Mesenchymal stem cell (in vitro differentiated cells and primary cell): ENCODE measurements at regions not wholly inside any gene's neighbourhood (a gene's known extent, or its start where the extent isn't known, plus 50 kb on each side); places are given as distances from the start of the nearest gene placed in this dataset.

Source experiments
- DNase-seq: peaks from one replicate; pipeline ENCODE4 v3.0.0-alpha.2; 2013
- H2AFZ ChIP-seq: one replicate; pipeline ENCODE4 v1.6.1; 2013; ENCODE audit warnings: low read depth, mild to moderate bottlenecking, control low read depth, inconsistent platforms, low read length, moderate library complexity
- H2AK5ac ChIP-seq: 2 replicates; pipeline ENCODE4 v1.6.1; 2013; ENCODE audit warnings: low read length, moderate library complexity, mild to moderate bottlenecking, inconsistent platforms; ENCODE audit not compliant: severe bottlenecking
- H2BK120ac ChIP-seq: one replicate; pipeline ENCODE4 v1.6.1; 2013; ENCODE audit warnings: low read depth, mild to moderate bottlenecking, inconsistent platforms, low read length, moderate library complexity
- H2BK12ac ChIP-seq, 2 experiments: one replicate each; pipeline ENCODE4 v1.6.1; 2013; ENCODE audit warnings: inconsistent platforms in 2 of 2, low read length in 2 of 2, mild to moderate bottlenecking in 2 of 2, moderate library complexity in 2 of 2, control low read depth in 1 of 2
- H2BK15ac ChIP-seq: one replicate; pipeline ENCODE4 v1.6.1; 2013; ENCODE audit warnings: mild to moderate bottlenecking, low read depth, inconsistent platforms; ENCODE audit not compliant: poor library complexity, severe bottlenecking
- H2BK5ac ChIP-seq: 2 replicates; pipeline ENCODE4 v1.6.1; 2013; ENCODE audit warnings: low read depth, mild to moderate bottlenecking, low read length, control low read depth, inconsistent platforms; ENCODE audit not compliant: poor library complexity, severe bottlenecking
- H3K14ac ChIP-seq, 2 experiments: one replicate each; pipeline ENCODE4 v1.6.1; 2013; ENCODE audit warnings: inconsistent platforms in 2 of 2, low read length in 2 of 2, control low read depth in 1 of 2, mild to moderate bottlenecking in 1 of 2, moderate library complexity in 1 of 2
- H3K18ac ChIP-seq, 2 experiments: one replicate each; pipeline ENCODE4 v1.6.1; 2013; ENCODE audit warnings: inconsistent platforms in 2 of 2, low read length in 2 of 2, control low read depth in 1 of 2, low read depth in 1 of 2, mild to moderate bottlenecking in 1 of 2
- H3K23ac ChIP-seq, 2 experiments: one replicate each; pipeline ENCODE4 v1.6.1; 2013; ENCODE audit warnings: inconsistent platforms in 2 of 2, low read length in 2 of 2, mild to moderate bottlenecking in 2 of 2, moderate library complexity in 2 of 2, control low read depth in 1 of 2
- H3K27ac ChIP-seq: 2 replicates; pipeline ENCODE4 v1.5.1; 2013; ENCODE audit warnings: mild to moderate bottlenecking, moderate library complexity, low read length, control low read depth, inconsistent platforms; ENCODE audit not compliant: poor library complexity, severe bottlenecking
- H3K27me3 ChIP-seq, 2 experiments: 2 replicates each; pipeline versions ENCODE4 v1.6.1 to v1.7.0; 2013; ENCODE audit warnings: low read length in 2 of 2, mild to moderate bottlenecking in 2 of 2, moderate library complexity in 2 of 2, control low read depth in 1 of 2, inconsistent platforms in 1 of 2; ENCODE audit not compliant: control insufficient read depth in 1 of 2, insufficient read depth in 1 of 2
- H3K36me3 ChIP-seq, 2 experiments: 2 replicates each; pipeline versions ENCODE4 v1.6.1 to v1.7.0; 2013; ENCODE audit warnings: low read length in 2 of 2, control low read depth in 1 of 2, inconsistent platforms in 1 of 2, low read depth in 1 of 2, mild to moderate bottlenecking in 1 of 2; ENCODE audit not compliant: insufficient read depth in 2 of 2, control insufficient read depth in 1 of 2
- H3K4ac ChIP-seq, 2 experiments: one replicate each; pipeline ENCODE4 v1.6.1; 2013; ENCODE audit warnings: inconsistent platforms in 2 of 2, low read length in 2 of 2, mild to moderate bottlenecking in 2 of 2, moderate library complexity in 2 of 2, control low read depth in 1 of 2, low read depth in 1 of 2
- H3K4me1 ChIP-seq: 2 replicates; pipeline ENCODE4 v1.6.1; 2013; ENCODE audit warnings: low read depth, low read length, control low read depth; ENCODE audit not compliant: control insufficient read depth, insufficient read depth
- H3K4me2 ChIP-seq: 2 replicates; pipeline ENCODE4 v1.6.1; 2013; ENCODE audit warnings: low read length, mild to moderate bottlenecking, inconsistent platforms; ENCODE audit not compliant: poor library complexity, severe bottlenecking
- H3K4me3 ChIP-seq, 2 experiments: 2 replicates each; pipeline versions ENCODE4 v1.5.1 to v1.7.0; 2013; ENCODE audit warnings: low read length in 2 of 2, mild to moderate bottlenecking in 2 of 2, control low read depth in 1 of 2, low read depth in 1 of 2; ENCODE audit not compliant: insufficient read depth in 1 of 2
- H3K79me1 ChIP-seq: replicated peaks from 2 replicates; pipeline ENCODE4 v1.6.1; 2013; ENCODE audit warnings: mild to moderate bottlenecking, control low read depth, low read length, inconsistent platforms; ENCODE audit not compliant: poor library complexity, severe bottlenecking
- H3K9ac ChIP-seq: 2 replicates; pipeline ENCODE4 v1.7.0; 2013; ENCODE audit warnings: mild to moderate bottlenecking, low read length, moderate library complexity
- H3K9me3 ChIP-seq: 2 replicates; pipeline ENCODE4 v1.7.0; 2013; ENCODE audit warnings: mild to moderate bottlenecking, low read length; ENCODE audit not compliant: control insufficient read depth
- H4K8ac ChIP-seq: one replicate; pipeline ENCODE4 v1.6.1; 2013; ENCODE audit warnings: inconsistent platforms, mild to moderate bottlenecking, low read length, moderate library complexity
- H4K91ac ChIP-seq: one replicate; pipeline ENCODE4 v1.6.1; 2013; ENCODE audit warnings: mild to moderate bottlenecking, low read length, inconsistent platforms
- WGBS: methylation state at CpG from one replicate; pipeline ENCODE4 v1.1.7; 2013; ENCODE audit warnings: mixed read lengths; 5-methylcytosine and 5-hydroxymethylcytosine counted together

GRCh38 chr21:15515908-15516307, 213.9 kb upstream of the USP25 start:
- no peaks in the 10 kb centered on the region for H3K27me3 ChIP-seq
- no peak overlapping the region for H2BK5ac ChIP-seq
- no CpG with 5 or more reads among the region's 2 CpGs for WGBS
- H3K79me1 ChIP-seq: no peaks in the 10 kb centered on the region
- no peak overlapping the region for H3K4me3 ChIP-seq
- H3K9me3 ChIP-seq: no peaks in the 10 kb centered on the region
- H2AFZ ChIP-seq: no peak overlapping the region
- no peak overlapping the region for H3K4ac ChIP-seq
- no peak overlapping the region for H3K18ac ChIP-seq
- no peak overlapping the region for H3K27ac ChIP-seq
- H3K14ac ChIP-seq: no peak overlapping the region
- H4K91ac ChIP-seq: no peak overlapping the region
- no peak overlapping the region for H2AK5ac ChIP-seq
- H3K4me2 ChIP-seq: no peak overlapping the region
- H3K9ac ChIP-seq: no peak overlapping the region
- no peak overlapping the region for H4K8ac ChIP-seq
- H3K36me3 ChIP-seq: no peaks in the 10 kb centered on the region
- no peak for DNase-seq
- no peak overlapping the region for H2BK15ac ChIP-seq
- H3K23ac ChIP-seq: no peak overlapping the region
- no peaks in the 10 kb centered on the region for H3K4me1 ChIP-seq
- no peak overlapping the region for H2BK120ac ChIP-seq
- H2BK12ac ChIP-seq: no peak overlapping the region

- Histone ChIP-seq H3K4me3 (no peak overlapping the region), H3K4me1 (no peaks in the 10 kb centered on the region), H3K9me3 (no peaks in the 10 kb centered on the region), H2BK5ac (no peak overlapping the region), H3K27me3 (no peaks in the 10 kb centered on the region), H3K4ac (no peak overlapping the region), H4K8ac (no peak overlapping the region), H2AK5ac (no peak overlapping the region), H2BK12ac (no peak overlapping the region), H3K79me1 (no peaks in the 10 kb centered on the region), H3K23ac (no peak overlapping the region), H4K91ac (no peak overlapping the region), H3K4me2 (no peak overlapping the region), H2AFZ (no peak overlapping the region), H3K18ac (no peak overlapping the region), H2BK15ac (no peak overlapping the region), H3K9ac (no peak overlapping the region), H3K27ac (no peak overlapping the region), H3K14ac (no peak overlapping the region), H2BK120ac (no peak overlapping the region), H3K36me3 (no peaks in the 10 kb centered on the region)
- DNase-seq: no peak
Observed at GRCh38 chr21:15517394-15517793, 212.4 kb upstream of the USP25 start.

GRCh38 chr21:15520811-15521643, 208.8 kb upstream of the USP25 start:
- no peak overlapping the region for H2BK120ac ChIP-seq
- DNase-seq: peak; percentile 8
- no peak overlapping the region for H4K8ac ChIP-seq
- no peaks in the 10 kb centered on the region for H3K36me3 ChIP-seq
- WGBS: 74% methylated on average over 2 of the region's 4 CpGs
- H3K14ac ChIP-seq: peak overlapping the region in 1 of 2 experiments; percentile 94
- no peaks in the 10 kb centered on the region for H3K9me3 ChIP-seq
- no peak overlapping the region for H3K4me3 ChIP-seq
- H3K4ac ChIP-seq: no peak overlapping the region
- no peak overlapping the region for H3K18ac ChIP-seq
- H3K4me1 ChIP-seq: no peaks in the 10 kb centered on the region
- no peak overlapping the region for H4K91ac ChIP-seq
- H3K27me3 ChIP-seq: no peaks in the 10 kb centered on the region
- no peak overlapping the region for H2BK5ac ChIP-seq
- H3K27ac ChIP-seq: no peak overlapping the region
- no peak overlapping the region for H2BK15ac ChIP-seq
- no peak overlapping the region for H2AK5ac ChIP-seq
- no peak overlapping the region for H3K9ac ChIP-seq
- no peaks in the 10 kb centered on the region for H3K79me1 ChIP-seq
- no peak overlapping the region for H2AFZ ChIP-seq
- no peak overlapping the region for H2BK12ac ChIP-seq
- no peak overlapping the region for H3K23ac ChIP-seq
- no peak overlapping the region for H3K4me2 ChIP-seq

GRCh38 chr21:15521644-15522001, 208.2 kb upstream of the USP25 start:
- H3K4me2 ChIP-seq: no peak overlapping the region
- H3K9me3 ChIP-seq: no peaks in the 10 kb centered on the region
- H3K4me3 ChIP-seq: no peak overlapping the region
- no peak overlapping the region for H3K27ac ChIP-seq
- H3K14ac ChIP-seq: no peak overlapping the region
- H3K36me3 ChIP-seq: no peaks in the 10 kb centered on the region
- H3K4me1 ChIP-seq: no peaks in the 10 kb centered on the region
- H2BK5ac ChIP-seq: no peak overlapping the region
- no peak overlapping the region for H4K91ac ChIP-seq
- no peak overlapping the region for H4K8ac ChIP-seq
- H2AK5ac ChIP-seq: no peak overlapping the region
- H3K9ac ChIP-seq: no peak overlapping the region
- H3K79me1 ChIP-seq: no peaks in the 10 kb centered on the region
- no peak for DNase-seq
- H2BK12ac ChIP-seq: no peak overlapping the region
- H3K27me3 ChIP-seq: no peaks in the 10 kb centered on the region
- no peak overlapping the region for H2BK15ac ChIP-seq
- H3K4ac ChIP-seq: no peak overlapping the region
- no peak overlapping the region for H3K18ac ChIP-seq
- H2AFZ ChIP-seq: no peak overlapping the region
- 90% methylated on average over 5 of the region's 5 CpGs for WGBS
- H2BK120ac ChIP-seq: no peak overlapping the region
- no peak overlapping the region for H3K23ac ChIP-seq
